DMS153 (cell line): ENCODE measurements at regions not wholly inside any gene's neighbourhood (a gene's known extent, or its start where the extent isn't known, plus 50 kb on each side); places are given as distances from the start of the nearest gene placed in this dataset.
"Not testable (repeated sequence)": the region's sequence is repeated elsewhere in the genome, so short reads cannot be mapped to it uniquely, and the experiment has no call there.

Experiments
- DNase-seq: peaks from one replicate; lab custom pipeline; 2025; lab: John Stamatoyannopoulos, UW

- DNase-seq = no peak
These were observed 1800.4 kb upstream of the CELF4 start for GRCh38 chr18:39365836-39366485.

- no peak for DNase-seq
These were observed 1794.5 kb upstream of the CELF4 start for GRCh38 chr18:39360072-39360471.

GRCh38 chr18:39359636-39360035, 1794.0 kb upstream of the CELF4 start:
- no peak for DNase-seq

GRCh38 chr18:39350945-39351344, 1785.3 kb upstream of the CELF4 start:
- no peak for DNase-seq

GRCh38 chr18:39349801-39350200, 1784.2 kb upstream of the CELF4 start:
- DNase-seq = no peak

GRCh38 chr18:39348757-39349156, 1783.2 kb upstream of the CELF4 start:
- DNase-seq = no peak

- DNase-seq = no peak
These were observed 1782.1 kb upstream of the CELF4 start for GRCh38 chr18:39347701-39348100.

GRCh38 chr18:39346916-39347315, 1781.3 kb upstream of the CELF4 start:
- no peak for DNase-seq

GRCh38 chr18:39345321-39345720, 1779.7 kb upstream of the CELF4 start:
- DNase-seq = no peak

- DNase-seq = no peak
These were observed 1778.9 kb upstream of the CELF4 start for GRCh38 chr18:39344487-39344886.

GRCh38 chr18:39341129-39341528, 1775.5 kb upstream of the CELF4 start:
- DNase-seq = peak; percentile 77

- no peak for DNase-seq
These were observed 1774.8 kb upstream of the CELF4 start for GRCh38 chr18:39340418-39340817.

GRCh38 chr18:39329496-39330275, 1764.1 kb upstream of the CELF4 start:
- DNase-seq = no peak

GRCh38 chr18:39326772-39327171, 1761.2 kb upstream of the CELF4 start:
- no peak for DNase-seq

GRCh38 chr18:39325973-39326372, 1760.4 kb upstream of the CELF4 start:
- DNase-seq = no peak

GRCh38 chr18:39319141-39319540, 1753.5 kb upstream of the CELF4 start:
- DNase-seq = no peak

GRCh38 chr18:39318462-39318861, 1752.9 kb upstream of the CELF4 start:
- no peak for DNase-seq

- DNase-seq = no peak
These were observed 1752.4 kb upstream of the CELF4 start for GRCh38 chr18:39318008-39318407.

GRCh38 chr18:39314595-39314994, 1749.0 kb upstream of the CELF4 start:
- DNase-seq = no peak

GRCh38 chr18:39313992-39314391, 1748.4 kb upstream of the CELF4 start:
- peak; percentile 89 for DNase-seq

GRCh38 chr18:39311111-39311712, 1745.6 kb upstream of the CELF4 start:
- DNase-seq = no peak

GRCh38 chr18:39308931-39309521, 1743.4 kb upstream of the CELF4 start:
- DNase-seq = not testable (repeated sequence)

GRCh38 chr18:39305766-39306165, 1740.2 kb upstream of the CELF4 start:
- no peak for DNase-seq
